Pancreas (tissue), 10 donors: ENCODE measurements at regions not wholly inside any gene's neighbourhood (a gene's known extent, or its start where the extent isn't known, plus 50 kb on each side); places are given as distances from the start of the nearest gene placed in this dataset.

ENCODE experiments used
- ATAC-seq, 4 donors: fragments of 200-7000 bp; cut with Tn5 transposase; one replicate each; pipeline versions ENCODE4 v1.8.0 to v1.9.1; 2020; ENCODE audit warnings: mild to moderate bottlenecking in 4 of 4, moderate library complexity in 4 of 4
- DNase-seq, 6 donors: peaks; one replicate each; pipeline ENCODE4 v3.0.0-alpha.2; 2020
- FAIRE-seq: peaks from 2 replicates; lab custom pipeline; 2012; peaks lifted over from hg19 to GRCh38; lab: Jason Lieb, UNC
- H3K27ac ChIP-seq, 4 donors: fragments of 200-600 bp; sonication (generic); 1 replicate in 3 of 4; 2 replicates in 1 of 4; pipeline versions ENCODE4 v1.5.0 to v1.8.0; 2020
- H3K27me3 ChIP-seq, 4 donors: fragments of 200-600 bp; one replicate each; pipeline ENCODE4 v1.8.0; 2021
- H3K36me3 ChIP-seq, 3 donors: fragments of 200-600 bp; sonication (generic) in 1 of 3; one replicate each; pipeline versions ENCODE4 v1.5.0 to v1.8.0; 2020 to 2021
- H3K4me1 ChIP-seq, 3 donors: fragments of 200-600 bp; one replicate each; pipeline ENCODE4 v1.8.0; 2021
- H3K4me3 ChIP-seq, 4 donors: fragments of 200-600 bp; sonication (generic) in 2 of 4; one replicate each; pipeline versions ENCODE4 v1.5.0 to v1.8.0; 2020 to 2021
- H3K9me3 ChIP-seq, 4 donors: fragments of 200-600 bp; one replicate each; pipeline ENCODE4 v1.8.0; 2021
- WGBS, 2 donors: extraction: QIAGEN DNeasy Blood & Tissue Kit; methylation state at CpG; one replicate each; pipeline ENCODE4 v1.1.7; 2013; 5-methylcytosine and 5-hydroxymethylcytosine counted together
- intact Hi-C, 3 donors: fragments of 100-400 bp; cut with DNase I; formaldehyde crosslinking; loops; one replicate each; pipeline versions ENCODE4 v1.11.1 to v1.14.2; 2022
- TF ChIP-seq, protein P1 (sequence below), 4 donors: fragments of 200-600 bp; sonication (generic) in 3 of 4; IDR thresholded peaks; one replicate each; pipeline versions ENCODE4 v1.5.0 to v1.8.0; 2021; ENCODE audit warnings: antibody characterized with exemption in 4 of 4
- donor health status: healthy with polysubstance abuse.
- donor health status: DM: no; HTN: no; CAD: no; lungs with moderate emphysema.
- donor health status: DM: no; HTN: no; CAD: no.
- donor health status: control.
- donor health status: control.
- donor health status: Bipolar disorder and iron deficiency.
- donor health status: DM: yes; HTN: yes; CAD: no.
- donor health status: DM: no; HTN: no; CAD: no.
- donor health status: DM: no; HTN: no; CAD: no.
- donor health status: DM: yes; HTN: yes; CAD: no.

DNA sequence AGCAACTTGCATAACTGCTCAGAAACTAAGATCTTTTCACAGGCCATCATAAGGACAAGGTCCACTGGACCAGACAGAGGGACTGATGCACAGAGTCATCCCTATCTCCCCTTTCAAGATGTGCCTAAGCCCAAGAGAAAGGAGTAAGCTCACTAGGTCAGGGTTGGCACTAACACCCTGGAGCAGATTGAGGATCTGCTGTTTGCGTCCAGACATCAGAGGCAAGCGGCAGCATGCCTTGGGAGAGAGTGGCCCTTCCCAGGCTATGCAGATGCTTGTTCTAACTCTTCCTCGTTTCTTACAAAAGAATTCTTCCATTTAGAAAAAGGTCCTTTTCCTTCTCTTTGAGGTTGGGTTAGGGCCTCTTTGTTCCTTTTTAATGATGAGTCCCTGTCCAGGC is 187.2 kb downstream of the KCNA5 start:
- Histone ChIP-seq H3K27ac (no peak overlapping the region), H3K4me1 (no peaks in the 10 kb centered on the region), H3K4me3 (no peak overlapping the region), H3K27me3 (no peaks in the 10 kb centered on the region), H3K36me3 (no peaks in the 10 kb centered on the region), H3K9me3 (no peaks in the 10 kb centered on the region)
- DNase-seq (no peak), ATAC-seq (no peak), FAIRE-seq (no peak)
- WGBS, 2 donors: 74 to 78% methylated on average over 3 of the region's 3 CpGs
- TF ChIP-seq, protein P1, sequence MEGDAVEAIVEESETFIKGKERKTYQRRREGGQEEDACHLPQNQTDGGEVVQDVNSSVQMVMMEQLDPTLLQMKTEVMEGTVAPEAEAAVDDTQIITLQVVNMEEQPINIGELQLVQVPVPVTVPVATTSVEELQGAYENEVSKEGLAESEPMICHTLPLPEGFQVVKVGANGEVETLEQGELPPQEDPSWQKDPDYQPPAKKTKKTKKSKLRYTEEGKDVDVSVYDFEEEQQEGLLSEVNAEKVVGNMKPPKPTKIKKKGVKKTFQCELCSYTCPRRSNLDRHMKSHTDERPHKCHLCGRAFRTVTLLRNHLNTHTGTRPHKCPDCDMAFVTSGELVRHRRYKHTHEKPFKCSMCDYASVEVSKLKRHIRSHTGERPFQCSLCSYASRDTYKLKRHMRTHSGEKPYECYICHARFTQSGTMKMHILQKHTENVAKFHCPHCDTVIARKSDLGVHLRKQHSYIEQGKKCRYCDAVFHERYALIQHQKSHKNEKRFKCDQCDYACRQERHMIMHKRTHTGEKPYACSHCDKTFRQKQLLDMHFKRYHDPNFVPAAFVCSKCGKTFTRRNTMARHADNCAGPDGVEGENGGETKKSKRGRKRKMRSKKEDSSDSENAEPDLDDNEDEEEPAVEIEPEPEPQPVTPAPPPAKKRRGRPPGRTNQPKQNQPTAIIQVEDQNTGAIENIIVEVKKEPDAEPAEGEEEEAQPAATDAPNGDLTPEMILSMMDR (IDR thresholded peaks at IDR 0.05): no peak
- intact Hi-C loops: no loop called here

GRCh38 chr12:5232291-5232690 is 188.6 kb downstream of the KCNA5 start:
- intact Hi-C loops: no loop called here

GRCh38 chr12:5232826-5233500 is 189.3 kb downstream of the KCNA5 start:
- FAIRE-seq (no peak), ATAC-seq (no peak), DNase-seq (no peak)
- intact Hi-C loops: no loop called here
- TF ChIP-seq, protein P1 (IDR thresholded peaks at IDR 0.05): no peak
- WGBS, 2 donors: 42 to 43% methylated on average over 14 of the region's 14 CpGs
- Histone ChIP-seq H3K4me3 (no peak overlapping the region), H3K9me3 (no peaks in the 10 kb centered on the region), H3K27ac (no peak overlapping the region), H3K27me3 (no peaks in the 10 kb centered on the region), H3K36me3 (no peaks in the 10 kb centered on the region), H3K4me1 (no peaks in the 10 kb centered on the region)

More at GRCh38 chr12:5232291-5232690, 188.6 kb downstream of the KCNA5 start:
- Histone ChIP-seq H3K4me3 (no peak overlapping the region), H3K4me1 (no peaks in the 10 kb centered on the region), H3K27me3 (no peaks in the 10 kb centered on the region), H3K36me3 (no peaks in the 10 kb centered on the region), H3K27ac (no peak overlapping the region), H3K9me3 (no peaks in the 10 kb centered on the region)
- WGBS, 2 donors: 76 to 79% methylated on average over 3 of the region's 3 CpGs
- TF ChIP-seq, protein P1 (IDR thresholded peaks at IDR 0.05): no peak
- FAIRE-seq (no peak), ATAC-seq (no peak), DNase-seq (no peak)

DNA sequence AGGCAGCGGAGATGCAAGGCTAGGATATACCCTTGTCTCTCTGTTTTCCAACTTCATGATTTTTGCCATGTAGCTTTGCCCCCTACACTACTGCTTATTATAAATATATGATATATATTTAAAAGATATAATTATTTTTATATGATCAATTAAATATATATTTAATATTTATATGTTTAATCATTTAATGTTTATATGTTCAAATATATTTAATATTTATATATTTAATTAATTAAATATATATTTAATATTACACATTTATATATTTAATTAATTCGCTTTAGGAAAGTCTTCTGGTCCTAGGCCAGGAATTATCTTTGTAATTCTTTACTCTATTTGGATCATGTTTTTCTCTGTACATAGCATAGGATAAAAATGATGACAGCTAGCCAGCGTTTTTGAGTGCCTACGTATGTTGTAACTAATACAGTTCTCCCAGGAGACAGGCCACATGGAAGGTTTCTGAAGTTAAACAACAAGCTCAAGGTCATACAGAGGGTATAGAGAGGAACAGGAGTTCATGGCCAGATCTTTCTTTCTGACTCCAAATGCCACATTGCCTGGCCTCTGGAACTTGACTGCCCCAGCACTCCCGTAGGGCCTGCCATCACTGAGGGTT is 192.5 kb downstream of the KCNA5 start:
- ATAC-seq (no peak), DNase-seq (no peak), FAIRE-seq (peak; percentile 77)
- Histone ChIP-seq H3K9me3 (no peaks in the 10 kb centered on the region), H3K4me3 (no peak overlapping the region), H3K4me1 (no peaks in the 10 kb centered on the region), H3K27me3 (no peaks in the 10 kb centered on the region), H3K27ac (no peak overlapping the region), H3K36me3 (no peaks in the 10 kb centered on the region)
- TF ChIP-seq, protein P1 (IDR thresholded peaks at IDR 0.05): no peak
- intact Hi-C loops: no loop called here
- 80 to 82% methylated on average over 5 of the region's 5 CpGs for WGBS, 2 donors

DNA sequence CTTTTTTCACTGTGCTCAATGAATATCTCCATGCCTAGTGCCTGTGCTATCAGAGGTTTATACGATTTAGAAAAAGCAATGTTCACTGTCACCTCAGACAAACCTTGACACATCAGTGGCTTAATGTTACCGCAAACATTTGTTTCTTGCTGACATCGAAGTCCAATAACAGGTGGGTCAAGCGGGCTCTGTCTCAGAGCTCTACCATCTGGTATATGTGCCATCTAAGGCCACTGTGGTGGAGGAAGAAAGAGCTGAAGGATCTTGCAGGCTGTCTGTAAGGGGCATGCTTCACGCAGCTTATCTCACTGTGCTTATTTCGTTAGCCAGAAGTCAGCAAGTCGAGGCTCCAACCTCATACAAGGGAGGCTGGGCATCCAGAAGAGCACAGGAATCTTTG is 189.5 kb upstream of the NTF3 start:
- H3K27me3 ChIP-seq: no peaks in the 10 kb centered on the region
- no peak overlapping the region for H3K4me3 ChIP-seq
- no peak for DNase-seq
- 40 to 41% methylated on average over 7 of the region's 7 CpGs for WGBS, 2 donors
- H3K27ac ChIP-seq: no peak overlapping the region
- no peak for ATAC-seq
- TF ChIP-seq, protein P1 (IDR thresholded peaks at IDR 0.05): no peak
- intact Hi-C loops: no loop called here
- FAIRE-seq: no peak
- no peaks in the 10 kb centered on the region for H3K4me1 ChIP-seq
- H3K9me3 ChIP-seq: no peaks in the 10 kb centered on the region
- H3K36me3 ChIP-seq: no peaks in the 10 kb centered on the region
